ENCODE measurements at regions not wholly inside any gene's neighbourhood (a gene's known extent, or its start where the extent isn't known, plus 50 kb on each side); places are given as distances from the start of the nearest gene placed in this dataset.
A peak's percentile ranks its signal among the peaks of the same experiment; 100 is the strongest.

GRCh38 chr1:157240495-157241184 is 102.4 kb upstream of the ETV3 start:
- WGBS, 2 experiments (ENCODE audit: insufficient coverage in 2 of 2) = 66 to 83% methylated on average over 2 to 3 of the region's 7 CpGs
- Histone ChIP-seq H3K36me3 (ENCODE audit: control insufficient read depth, insufficient read depth, low read length) (no peaks in the 10 kb centered on the region), H3K27ac (ENCODE audit: low read depth, low read length, severe bottlenecking) (no peak overlapping the region), H3K4me1 (ENCODE audit: control insufficient read depth, insufficient read depth, low read length, poor library complexity, severe bottlenecking) (no peaks in the 10 kb centered on the region), H3K9me3 (ENCODE audit: control insufficient read depth, low read length) (no peaks in the 10 kb centered on the region), H3K4me3 (ENCODE audit: extremely low read depth, insufficient read depth, low read length, poor library complexity, severe bottlenecking) (no peak overlapping the region)

- Histone ChIP-seq H3K4me1 (ENCODE audit: control insufficient read depth, insufficient read depth, low read length, poor library complexity, severe bottlenecking) (peaks cover 5% of the 10 kb centered on the region), H3K36me3 (ENCODE audit: control insufficient read depth, insufficient read depth, low read length) (no peaks in the 10 kb centered on the region), H3K27ac (ENCODE audit: low read depth, low read length, severe bottlenecking) (peak overlapping the region; percentile 23), H3K4me3 (ENCODE audit: extremely low read depth, insufficient read depth, low read length, poor library complexity, severe bottlenecking) (no peak overlapping the region), H3K9me3 (ENCODE audit: control insufficient read depth, low read length) (no peaks in the 10 kb centered on the region)
Measured at GRCh38 chr1:157239936-157240335, 101.7 kb upstream of the ETV3 start.

DNA sequence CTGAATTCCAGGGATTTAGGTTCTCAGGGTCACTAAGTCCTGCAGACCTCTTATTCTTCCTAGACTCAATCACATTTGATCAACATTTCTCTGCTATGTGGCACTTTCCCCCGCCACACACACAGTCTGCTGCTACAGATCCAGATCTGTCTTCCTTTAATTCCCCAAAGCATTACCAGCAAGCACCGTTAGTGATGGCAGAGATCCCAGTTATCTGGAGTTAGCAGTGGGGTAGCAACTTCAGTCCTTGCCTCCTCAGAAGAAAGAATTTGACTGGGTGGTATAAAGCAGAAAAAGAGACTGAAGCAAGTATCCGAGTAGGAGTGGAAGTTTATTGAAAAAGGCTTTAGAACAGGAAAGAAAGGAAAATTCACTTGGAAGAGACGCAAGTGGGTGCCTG is 100.4 kb upstream of the ETV3 start:
- H3K36me3 ChIP-seq (ENCODE audit: control insufficient read depth, insufficient read depth, low read length) = no peaks in the 10 kb centered on the region
- no peaks in the 10 kb centered on the region for H3K9me3 ChIP-seq (ENCODE audit: control insufficient read depth, low read length)
- 83 to 88% methylated on average over 2 to 4 of the region's 4 CpGs for WGBS, 2 experiments (ENCODE audit: insufficient coverage in 2 of 2)
- no peak overlapping the region for H3K27ac ChIP-seq (ENCODE audit: low read depth, low read length, severe bottlenecking)
- peaks cover 9% of the 10 kb centered on the region for H3K4me1 ChIP-seq (ENCODE audit: control insufficient read depth, insufficient read depth, low read length, poor library complexity, severe bottlenecking)
- H3K4me3 ChIP-seq (ENCODE audit: extremely low read depth, insufficient read depth, low read length, poor library complexity, severe bottlenecking) = no peak overlapping the region

DNA sequence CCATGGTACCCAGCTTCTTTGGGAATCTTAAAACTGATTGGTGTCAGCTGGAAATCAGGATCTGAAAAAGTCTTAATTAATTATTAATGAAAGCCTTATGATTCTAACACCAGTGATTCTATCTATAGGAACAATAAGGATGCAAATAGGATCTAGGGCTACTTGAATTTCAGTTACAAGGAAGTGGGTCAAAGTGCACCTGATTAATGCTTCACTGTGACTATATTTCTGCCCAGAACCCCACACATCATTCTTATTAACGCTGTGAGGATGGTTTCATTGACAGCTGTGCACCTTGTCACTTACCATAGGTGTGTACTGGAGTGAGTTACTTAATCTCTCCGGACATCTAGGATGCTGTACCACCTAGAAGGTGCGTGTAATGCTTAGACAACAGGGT is 99.8 kb upstream of the ETV3 start:
- H3K4me3 ChIP-seq (ENCODE audit: extremely low read depth, insufficient read depth, low read length, poor library complexity, severe bottlenecking) = no peak overlapping the region
- no CpG with 5 or more reads among the region's 3 CpGs for WGBS, 2 experiments (ENCODE audit: insufficient coverage in 2 of 2)
- H3K36me3 ChIP-seq (ENCODE audit: control insufficient read depth, insufficient read depth, low read length) = no peaks in the 10 kb centered on the region
- H3K9me3 ChIP-seq (ENCODE audit: control insufficient read depth, low read length) = no peaks in the 10 kb centered on the region
- no peak overlapping the region for H3K27ac ChIP-seq (ENCODE audit: low read depth, low read length, severe bottlenecking)
- H3K4me1 ChIP-seq (ENCODE audit: control insufficient read depth, insufficient read depth, low read length, poor library complexity, severe bottlenecking) = peaks cover 9% of the 10 kb centered on the region

DNA sequence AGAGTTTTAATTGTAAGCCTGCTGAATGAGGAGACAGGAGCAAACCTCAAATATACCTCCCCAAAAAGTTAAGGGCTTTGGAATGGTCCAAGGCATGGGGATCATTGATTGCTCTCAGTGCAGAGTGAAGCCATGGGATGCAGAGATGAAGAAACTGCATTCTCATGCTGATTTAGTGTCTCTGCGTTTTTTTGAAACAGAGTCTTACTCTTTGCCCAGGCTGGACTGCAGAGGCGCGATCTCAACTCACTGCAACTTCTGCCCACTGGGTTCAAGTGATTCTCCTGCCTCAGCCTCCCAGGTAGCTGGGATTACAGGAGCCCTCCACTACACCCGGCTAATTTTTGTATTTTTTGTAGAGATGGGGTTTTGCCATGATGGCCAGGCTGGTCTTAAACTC is 99.3 kb upstream of the ETV3 start:
- Histone ChIP-seq H3K4me3 (ENCODE audit: extremely low read depth, insufficient read depth, low read length, poor library complexity, severe bottlenecking) (no peak overlapping the region), H3K4me1 (ENCODE audit: control insufficient read depth, insufficient read depth, low read length, poor library complexity, severe bottlenecking) (peaks cover 9% of the 10 kb centered on the region), H3K27ac (ENCODE audit: low read depth, low read length, severe bottlenecking) (no peak overlapping the region), H3K36me3 (ENCODE audit: control insufficient read depth, insufficient read depth, low read length) (no peaks in the 10 kb centered on the region), H3K9me3 (ENCODE audit: control insufficient read depth, low read length) (no peaks in the 10 kb centered on the region)
- WGBS, 2 experiments (ENCODE audit: insufficient coverage in 2 of 2) = 77 to 89% methylated on average over 3 to 4 of the region's 4 CpGs

DNA sequence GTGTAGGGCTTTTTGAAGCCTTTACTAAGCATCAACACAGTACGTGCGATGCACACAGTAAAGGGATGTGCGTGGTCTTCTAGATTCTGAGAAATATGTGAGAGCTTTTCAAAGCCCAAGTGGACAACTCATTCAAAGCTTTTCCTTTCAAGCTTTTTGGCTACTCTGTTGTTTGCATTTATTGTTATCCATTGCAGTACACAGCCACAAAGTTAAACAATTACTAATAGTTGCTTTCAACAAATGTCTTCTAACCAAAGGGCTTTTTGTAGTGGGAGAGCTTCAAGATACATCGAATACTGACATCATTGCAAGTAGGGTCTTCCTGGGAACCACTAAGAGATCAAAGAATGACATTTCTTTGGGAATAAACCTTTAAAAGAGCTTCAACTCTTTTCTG is 97.9 kb upstream of the ETV3 start:
- Histone ChIP-seq H3K9me3 (ENCODE audit: control insufficient read depth, low read length) (no peaks in the 10 kb centered on the region), H3K4me3 (ENCODE audit: extremely low read depth, insufficient read depth, low read length, poor library complexity, severe bottlenecking) (no peak overlapping the region), H3K4me1 (ENCODE audit: control insufficient read depth, insufficient read depth, low read length, poor library complexity, severe bottlenecking) (peaks cover 9% of the 10 kb centered on the region), H3K36me3 (ENCODE audit: control insufficient read depth, insufficient read depth, low read length) (no peaks in the 10 kb centered on the region), H3K27ac (ENCODE audit: low read depth, low read length, severe bottlenecking) (no peak overlapping the region)
- 92 to 97% methylated on average over 4 of the region's 4 CpGs for WGBS, 2 experiments (ENCODE audit: insufficient coverage in 2 of 2)

DNA sequence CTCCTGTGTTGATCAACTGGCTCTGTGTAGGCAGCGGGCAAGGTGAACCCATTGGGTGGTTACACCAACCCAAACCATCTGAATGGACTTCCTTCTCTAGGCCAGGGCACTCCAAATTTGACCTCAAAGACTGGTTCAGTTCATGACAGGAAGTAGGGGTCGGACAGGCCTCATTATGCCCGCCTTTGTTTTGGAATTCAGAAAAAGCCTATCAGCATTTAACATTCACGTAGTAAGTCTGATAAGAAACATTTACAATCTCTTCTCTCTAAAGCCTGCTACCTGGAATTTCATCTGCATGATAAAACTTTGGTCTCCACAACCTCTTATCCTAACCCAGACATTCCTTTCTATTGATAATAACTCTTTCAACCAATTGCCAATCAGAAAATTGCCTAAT is 97.1 kb upstream of the ETV3 start:
- Histone ChIP-seq H3K9me3 (ENCODE audit: control insufficient read depth, low read length) (no peaks in the 10 kb centered on the region), H3K4me3 (ENCODE audit: extremely low read depth, insufficient read depth, low read length, poor library complexity, severe bottlenecking) (no peak overlapping the region), H3K27ac (ENCODE audit: low read depth, low read length, severe bottlenecking) (peak overlapping the region; percentile 90), H3K36me3 (ENCODE audit: control insufficient read depth, insufficient read depth, low read length) (no peaks in the 10 kb centered on the region), H3K4me1 (ENCODE audit: control insufficient read depth, insufficient read depth, low read length, poor library complexity, severe bottlenecking) (peaks cover 9% of the 10 kb centered on the region)
- 85 to 91% methylated on average over 4 of the region's 4 CpGs for WGBS, 2 experiments (ENCODE audit: insufficient coverage in 2 of 2)

- H3K4me1 ChIP-seq (ENCODE audit: control insufficient read depth, insufficient read depth, low read length, poor library complexity, severe bottlenecking) = peaks cover 9% of the 10 kb centered on the region
- H3K9me3 ChIP-seq (ENCODE audit: control insufficient read depth, low read length) = no peaks in the 10 kb centered on the region
- H3K4me3 ChIP-seq (ENCODE audit: extremely low read depth, insufficient read depth, low read length, poor library complexity, severe bottlenecking) = no peak overlapping the region
- H3K27ac ChIP-seq (ENCODE audit: low read depth, low read length, severe bottlenecking) = peak overlapping the region; percentile 90
- 86 to 90% methylated on average over 2 to 3 of the region's 3 CpGs for WGBS, 2 experiments (ENCODE audit: insufficient coverage in 2 of 2)
- no peaks in the 10 kb centered on the region for H3K36me3 ChIP-seq (ENCODE audit: control insufficient read depth, insufficient read depth, low read length)
Measured at GRCh38 chr1:157234705-157235273, 96.6 kb upstream of the ETV3 start.

GRCh38 chr1:157233131-157233530 is 94.9 kb upstream of the ETV3 start:
- H3K27ac ChIP-seq (ENCODE audit: low read depth, low read length, severe bottlenecking) = no peak overlapping the region
- WGBS, 2 experiments (ENCODE audit: insufficient coverage in 2 of 2) = 78 to 92% methylated on average over 1 of the region's 1 CpG
- no peaks in the 10 kb centered on the region for H3K36me3 ChIP-seq (ENCODE audit: control insufficient read depth, insufficient read depth, low read length)
- no peak overlapping the region for H3K4me3 ChIP-seq (ENCODE audit: extremely low read depth, insufficient read depth, low read length, poor library complexity, severe bottlenecking)
- peaks cover 9% of the 10 kb centered on the region for H3K4me1 ChIP-seq (ENCODE audit: control insufficient read depth, insufficient read depth, low read length, poor library complexity, severe bottlenecking)
- no peaks in the 10 kb centered on the region for H3K9me3 ChIP-seq (ENCODE audit: control insufficient read depth, low read length)

GRCh38 chr1:157231846-157232525 is 93.8 kb upstream of the ETV3 start:
- no peaks in the 10 kb centered on the region for H3K36me3 ChIP-seq (ENCODE audit: control insufficient read depth, insufficient read depth, low read length)
- H3K27ac ChIP-seq (ENCODE audit: low read depth, low read length, severe bottlenecking) = no peak overlapping the region
- no peak overlapping the region for H3K4me3 ChIP-seq (ENCODE audit: extremely low read depth, insufficient read depth, low read length, poor library complexity, severe bottlenecking)
- peaks cover 9% of the 10 kb centered on the region for H3K4me1 ChIP-seq (ENCODE audit: control insufficient read depth, insufficient read depth, low read length, poor library complexity, severe bottlenecking)
- H3K9me3 ChIP-seq (ENCODE audit: control insufficient read depth, low read length) = no peaks in the 10 kb centered on the region
- 86 to 100% methylated on average over 1 of the region's 4 CpGs for WGBS, 2 experiments (ENCODE audit: insufficient coverage in 2 of 2)

- Histone ChIP-seq H3K9me3 (ENCODE audit: control insufficient read depth, low read length) (peaks cover 6% of the 10 kb centered on the region), H3K4me1 (ENCODE audit: control insufficient read depth, insufficient read depth, low read length, poor library complexity, severe bottlenecking) (peaks cover 9% of the 10 kb centered on the region), H3K27ac (ENCODE audit: low read depth, low read length, severe bottlenecking) (no peak overlapping the region), H3K4me3 (ENCODE audit: extremely low read depth, insufficient read depth, low read length, poor library complexity, severe bottlenecking) (no peak overlapping the region), H3K36me3 (ENCODE audit: control insufficient read depth, insufficient read depth, low read length) (no peaks in the 10 kb centered on the region)
- WGBS, 2 experiments (ENCODE audit: insufficient coverage in 2 of 2) = 93 to 100% methylated on average over 3 of the region's 4 CpGs
Measured at GRCh38 chr1:157230500-157230899, 92.3 kb upstream of the ETV3 start.

All from mesodermal cell (in vitro differentiated cells).